ENCODE measurements at regions not wholly inside any gene's neighbourhood (a gene's known extent, or its start where the extent isn't known, plus 50 kb on each side); places are given as distances from the start of the nearest gene placed in this dataset.
"Not testable (repeated sequence)": the region's sequence is repeated elsewhere in the genome, so short reads cannot be mapped to it uniquely, and the experiment has no call there.

DNA sequence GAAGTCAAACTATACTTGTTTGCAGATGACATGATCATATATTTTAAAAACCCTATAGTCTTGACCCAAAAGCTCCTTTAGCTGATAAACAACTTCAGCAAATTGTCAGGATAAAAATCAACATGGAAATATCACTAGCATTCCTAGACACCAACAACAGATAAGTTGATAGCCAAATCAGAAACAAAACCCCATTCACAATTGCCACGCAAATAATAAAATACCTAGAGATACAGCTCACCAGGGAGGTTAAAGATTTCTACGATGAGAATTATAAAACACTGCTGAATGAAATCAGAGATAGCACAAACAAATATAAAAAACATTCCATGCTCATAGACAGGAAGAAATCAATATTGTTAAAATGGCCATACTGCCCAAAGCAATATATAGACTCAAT lies 605.0 kb upstream of the GRIA3 start:
- no peak for DNase-seq
- peaks cover 3% of the 10 kb centered on the region for H3K9me3 Mint-ChIP-seq
- H3K27me3 Mint-ChIP-seq (ENCODE audit: low read depth) = no peaks in the 10 kb centered on the region
- no peak for ATAC-seq
- no peaks in the 10 kb centered on the region for H3K36me3 Mint-ChIP-seq (ENCODE audit: insufficient read depth)
- H3K4me1 Mint-ChIP-seq (ENCODE audit: low read depth) = no peaks in the 10 kb centered on the region
- H3K4me3 Mint-ChIP-seq = no peak overlapping the region

- ATAC-seq (no peak), DNase-seq (no peak)
- Mint-ChIP-seq H3K36me3 (ENCODE audit: insufficient read depth) (no peaks in the 10 kb centered on the region), H3K4me3 (no peak overlapping the region), H3K9me3 (peaks cover 3% of the 10 kb centered on the region), H3K4me1 (ENCODE audit: low read depth) (no peaks in the 10 kb centered on the region), H3K27me3 (ENCODE audit: low read depth) (no peaks in the 10 kb centered on the region)
Measured at GRCh38 chrX:122579526-122579925, 604.6 kb upstream of the GRIA3 start.

GRCh38 chrX:122582280-122582974 lies 601.7 kb upstream of the GRIA3 start:
- H3K9me3 Mint-ChIP-seq = peaks cover 3% of the 10 kb centered on the region
- H3K36me3 Mint-ChIP-seq (ENCODE audit: insufficient read depth) = no peaks in the 10 kb centered on the region
- no peaks in the 10 kb centered on the region for H3K4me1 Mint-ChIP-seq (ENCODE audit: low read depth)
- no peak overlapping the region for H3K4me3 Mint-ChIP-seq
- DNase-seq (no peak), ATAC-seq (no peak)
- H3K27me3 Mint-ChIP-seq (ENCODE audit: low read depth) = no peaks in the 10 kb centered on the region

- ATAC-seq = no peak
- H3K4me1 Mint-ChIP-seq (ENCODE audit: low read depth) = no peaks in the 10 kb centered on the region
- no peaks in the 10 kb centered on the region for H3K36me3 Mint-ChIP-seq (ENCODE audit: insufficient read depth)
- DNase-seq = no peak
- peaks cover 3% of the 10 kb centered on the region for H3K9me3 Mint-ChIP-seq
- H3K27me3 Mint-ChIP-seq (ENCODE audit: low read depth) = no peaks in the 10 kb centered on the region
- H3K4me3 Mint-ChIP-seq = no peak overlapping the region
Measured at GRCh38 chrX:122582975-122583305, 601.1 kb upstream of the GRIA3 start.

GRCh38 chrX:122583551-122583950 lies 600.5 kb upstream of the GRIA3 start:
- H3K9me3 Mint-ChIP-seq = peaks cover 3% of the 10 kb centered on the region
- no peak for DNase-seq
- no peak for ATAC-seq
- H3K36me3 Mint-ChIP-seq (ENCODE audit: insufficient read depth) = no peaks in the 10 kb centered on the region
- H3K27me3 Mint-ChIP-seq (ENCODE audit: low read depth) = no peaks in the 10 kb centered on the region
- no peak overlapping the region for H3K4me3 Mint-ChIP-seq
- H3K4me1 Mint-ChIP-seq (ENCODE audit: low read depth) = no peaks in the 10 kb centered on the region

DNA sequence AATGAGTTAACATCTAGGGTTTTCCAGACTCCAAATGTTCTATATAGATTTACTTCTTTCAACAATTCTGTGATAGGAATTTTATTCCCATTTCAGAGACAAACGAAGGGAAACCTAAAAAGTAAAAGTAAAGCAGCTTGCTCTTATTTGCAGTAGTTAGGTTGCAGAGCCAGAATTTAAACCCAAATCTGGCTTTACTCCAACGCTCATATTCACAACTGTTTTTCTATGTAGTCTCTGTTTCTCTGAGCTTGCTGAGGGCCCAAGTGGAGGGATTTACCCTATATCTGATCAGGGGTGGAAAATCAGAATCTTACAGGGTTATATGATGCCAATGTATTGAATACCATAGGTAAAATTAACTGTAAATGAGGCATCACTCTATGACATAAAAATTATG lies 599.1 kb upstream of the GRIA3 start:
- Mint-ChIP-seq H3K4me3 (no peak overlapping the region), H3K36me3 (ENCODE audit: insufficient read depth) (no peaks in the 10 kb centered on the region), H3K27me3 (ENCODE audit: low read depth) (no peaks in the 10 kb centered on the region), H3K9me3 (peaks cover under 1% of the 10 kb centered on the region), H3K4me1 (ENCODE audit: low read depth) (no peaks in the 10 kb centered on the region)
- ATAC-seq = no peak
- no peak for DNase-seq

DNA sequence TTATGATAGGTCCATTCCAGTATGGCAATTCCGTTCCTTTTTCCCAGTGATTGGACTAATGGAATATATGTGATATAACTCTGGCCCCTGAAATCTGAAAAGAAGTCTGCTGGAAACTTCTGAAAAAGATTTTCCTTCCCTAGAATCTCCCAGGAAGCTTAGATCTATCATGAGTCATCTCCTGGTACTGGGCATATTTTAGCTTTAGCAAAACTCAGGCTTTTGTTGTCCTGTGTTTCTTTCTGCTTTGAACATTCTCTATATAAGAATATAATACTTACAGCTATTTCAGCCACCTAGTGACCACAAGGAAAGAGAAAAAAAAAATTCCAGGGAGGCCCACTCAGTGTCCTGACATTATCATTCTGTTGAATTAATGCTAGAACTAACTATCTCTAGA lies 597.2 kb upstream of the GRIA3 start:
- Mint-ChIP-seq H3K4me1 (ENCODE audit: low read depth) (no peaks in the 10 kb centered on the region), H3K9me3 (no peaks in the 10 kb centered on the region)
- ATAC-seq = no peak

DNA sequence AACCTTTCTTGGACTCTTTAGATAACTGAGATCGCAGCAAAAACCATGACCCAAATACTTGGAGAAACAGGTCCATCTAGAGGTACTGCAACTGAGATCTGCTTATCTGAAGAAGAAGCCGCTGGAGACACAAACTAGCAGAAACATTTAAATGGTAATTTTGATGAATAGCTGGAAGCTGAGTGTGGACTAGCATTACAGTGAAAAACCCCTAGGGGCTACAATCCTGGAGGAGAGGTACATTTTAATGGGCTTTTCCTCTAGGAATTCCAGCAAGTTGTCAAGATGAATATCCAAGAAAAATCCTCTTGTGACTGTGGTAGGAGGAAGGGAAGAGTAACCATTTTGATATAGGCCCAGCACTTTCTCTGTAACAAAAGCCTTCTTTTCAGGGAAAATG lies 592.5 kb upstream of the GRIA3 start:
- DNase-seq (no peak), ATAC-seq (no peak)
- no peaks in the 10 kb centered on the region for H3K4me1 Mint-ChIP-seq (ENCODE audit: low read depth)
- H3K36me3 Mint-ChIP-seq (ENCODE audit: insufficient read depth) = no peaks in the 10 kb centered on the region
- no peaks in the 10 kb centered on the region for H3K27me3 Mint-ChIP-seq (ENCODE audit: low read depth)
- H3K4me3 Mint-ChIP-seq = no peak overlapping the region
- H3K9me3 Mint-ChIP-seq = no peaks in the 10 kb centered on the region

More for the DNA sequence above, 597.2 kb upstream of the GRIA3 start:
- no peak for DNase-seq
- H3K36me3 Mint-ChIP-seq (ENCODE audit: insufficient read depth) = no peaks in the 10 kb centered on the region
- no peak overlapping the region for H3K4me3 Mint-ChIP-seq
- H3K27me3 Mint-ChIP-seq (ENCODE audit: low read depth) = no peaks in the 10 kb centered on the region

- H3K9me3 Mint-ChIP-seq = no peaks in the 10 kb centered on the region
- no peaks in the 10 kb centered on the region for H3K36me3 Mint-ChIP-seq (ENCODE audit: insufficient read depth)
- DNase-seq (no peak), ATAC-seq (no peak)
- no peaks in the 10 kb centered on the region for H3K27me3 Mint-ChIP-seq (ENCODE audit: low read depth)
- no peak overlapping the region for H3K4me3 Mint-ChIP-seq
- H3K4me1 Mint-ChIP-seq (ENCODE audit: low read depth) = no peaks in the 10 kb centered on the region
Measured at GRCh38 chrX:122596998-122597397, 587.1 kb upstream of the GRIA3 start.

- no peaks in the 10 kb centered on the region for H3K36me3 Mint-ChIP-seq (ENCODE audit: insufficient read depth)
- H3K4me3 Mint-ChIP-seq = no peak overlapping the region
- no peak for DNase-seq
- H3K27me3 Mint-ChIP-seq (ENCODE audit: low read depth) = no peaks in the 10 kb centered on the region
- ATAC-seq = no peak
- peaks cover 5% of the 10 kb centered on the region for H3K9me3 Mint-ChIP-seq
- no peaks in the 10 kb centered on the region for H3K4me1 Mint-ChIP-seq (ENCODE audit: low read depth)
Measured at GRCh38 chrX:122622795-122623194, 561.3 kb upstream of the GRIA3 start.

GRCh38 chrX:122625239-122625638 lies 558.8 kb upstream of the GRIA3 start:
- Mint-ChIP-seq H3K27me3 (ENCODE audit: low read depth) (no peaks in the 10 kb centered on the region), H3K4me3 (no peak overlapping the region), H3K9me3 (peaks cover 3% of the 10 kb centered on the region), H3K4me1 (ENCODE audit: low read depth) (no peaks in the 10 kb centered on the region), H3K36me3 (ENCODE audit: insufficient read depth) (no peaks in the 10 kb centered on the region)
- ATAC-seq (no peak), DNase-seq (no peak)

DNA sequence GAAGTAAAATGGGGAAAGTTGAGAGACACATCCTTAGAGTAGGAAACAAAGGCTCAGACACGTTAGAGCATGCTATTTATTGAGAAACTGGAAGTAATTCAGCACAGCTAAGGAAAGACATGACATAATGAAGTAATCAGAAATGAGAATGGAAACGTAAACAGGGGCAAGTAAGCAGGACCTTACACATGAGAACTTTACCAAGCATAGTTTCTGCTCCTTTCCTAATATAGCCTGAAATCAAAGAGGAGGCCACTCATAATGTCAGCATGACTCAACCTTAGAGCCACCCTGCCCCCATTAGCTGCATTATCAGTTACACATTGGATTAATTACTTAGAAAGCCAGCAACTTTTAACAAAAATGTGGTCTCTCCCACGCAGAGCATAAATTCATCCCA lies 558.3 kb upstream of the GRIA3 start:
- DNase-seq = no peak
- Mint-ChIP-seq H3K4me3 (no peak overlapping the region), H3K27me3 (ENCODE audit: low read depth) (no peaks in the 10 kb centered on the region), H3K4me1 (ENCODE audit: low read depth) (no peaks in the 10 kb centered on the region), H3K9me3 (no peaks in the 10 kb centered on the region), H3K36me3 (ENCODE audit: insufficient read depth) (no peaks in the 10 kb centered on the region)
- ATAC-seq = no peak

- H3K4me1 Mint-ChIP-seq (ENCODE audit: low read depth) = no peaks in the 10 kb centered on the region
- no peaks in the 10 kb centered on the region for H3K36me3 Mint-ChIP-seq (ENCODE audit: insufficient read depth)
- no peaks in the 10 kb centered on the region for H3K27me3 Mint-ChIP-seq (ENCODE audit: low read depth)
- ATAC-seq (no peak), DNase-seq (no peak)
- H3K4me3 Mint-ChIP-seq = no peak overlapping the region
- no peaks in the 10 kb centered on the region for H3K9me3 Mint-ChIP-seq
Measured at GRCh38 chrX:122626871-122627270, 557.2 kb upstream of the GRIA3 start.

GRCh38 chrX:122641136-122641535 lies 542.9 kb upstream of the GRIA3 start:
- no peak for ATAC-seq
- H3K27me3 Mint-ChIP-seq (ENCODE audit: low read depth) = no peaks in the 10 kb centered on the region

DNA sequence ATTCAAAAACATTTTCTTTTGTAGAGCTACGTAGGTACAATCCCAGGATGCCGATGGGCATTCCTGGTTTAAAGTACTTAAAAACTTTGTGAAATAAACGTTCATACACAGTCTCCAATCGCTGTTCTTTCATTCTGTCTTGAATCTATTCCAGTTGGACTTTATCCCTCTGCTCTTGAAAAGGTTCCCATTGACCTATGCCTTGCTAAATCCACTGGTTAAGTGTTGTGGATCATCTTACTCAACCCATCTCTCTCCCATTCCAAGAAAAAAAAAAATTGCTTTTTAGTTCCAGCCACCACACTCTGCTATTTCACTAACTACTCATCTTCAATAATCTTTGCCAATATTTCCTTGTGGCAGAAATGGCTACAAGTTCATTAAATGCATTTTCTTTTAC lies 542.3 kb upstream of the GRIA3 start:
- no peak for ATAC-seq
- Mint-ChIP-seq H3K4me1 (ENCODE audit: low read depth) (no peaks in the 10 kb centered on the region), H3K9me3 (no peaks in the 10 kb centered on the region), H3K4me3 (no peak overlapping the region), H3K27me3 (ENCODE audit: low read depth) (no peaks in the 10 kb centered on the region), H3K36me3 (ENCODE audit: insufficient read depth) (no peaks in the 10 kb centered on the region)
- no peak for DNase-seq

More at GRCh38 chrX:122641136-122641535, 542.9 kb upstream of the GRIA3 start:
- Mint-ChIP-seq H3K9me3 (no peaks in the 10 kb centered on the region), H3K4me1 (ENCODE audit: low read depth) (no peaks in the 10 kb centered on the region), H3K4me3 (no peak overlapping the region), H3K36me3 (ENCODE audit: insufficient read depth) (no peaks in the 10 kb centered on the region)
- no peak for DNase-seq

- H3K36me3 Mint-ChIP-seq (ENCODE audit: insufficient read depth); H3K4me3 Mint-ChIP-seq; ATAC-seq; H3K4me1 Mint-ChIP-seq (ENCODE audit: low read depth); DNase-seq; H3K27me3 Mint-ChIP-seq (ENCODE audit: low read depth): not testable (repeated sequence)
- peaks cover 16% of the 10 kb centered on the region for H3K9me3 Mint-ChIP-seq
Measured at GRCh38 chrX:122655256-122655655, 528.8 kb upstream of the GRIA3 start.
